ENCODE measurements at regions not wholly inside any gene's neighbourhood (a gene's known extent, or its start where the extent isn't known, plus 50 kb on each side); places are given as distances from the start of the nearest gene placed in this dataset.

GRCh38 chr4:128463006-128463405 lies 175.4 kb upstream of the PGRMC2 start:
- intact Hi-C loops (cut with micrococcal nuclease; ENCODE audit: unreplicated experiment): no loop called here
- H3K36me3 Mint-ChIP-seq (ENCODE audit: insufficient read depth, unreplicated experiment): no peaks in the 10 kb centered on the region
- no peaks in the 10 kb centered on the region for H3K27me3 ChIP-seq (replicated peaks; ENCODE audit: control insufficient read depth, insufficient read depth, low read length)
- no peak overlapping the region for H3K4me3 ChIP-seq (ENCODE audit: low read depth, low read length)
- H3K4me1 Mint-ChIP-seq (ENCODE audit: low read depth, unreplicated experiment): no peaks in the 10 kb centered on the region
- BruUV-seq (replicated peaks): no TSS peak
- H3K27ac Mint-ChIP-seq (ENCODE audit: unreplicated experiment): no peak overlapping the region
- CTCF ChIA-PET: no interaction called here
- POLR2A ChIA-PET: no interaction called here
- H3K9me3 Mint-ChIP-seq (ENCODE audit: unreplicated experiment): no peaks in the 10 kb centered on the region
- no peak overlapping the region for H3K4me3 Mint-ChIP-seq (ENCODE audit: unreplicated experiment)
- no peaks in the 10 kb centered on the region for H3K27me3 Mint-ChIP-seq (ENCODE audit: insufficient read depth, unreplicated experiment)
- no peaks in the 10 kb centered on the region for H3K4me1 ChIP-seq
- no peaks in the 10 kb centered on the region for H3K36me3 ChIP-seq (ENCODE audit: control insufficient read depth, insufficient read depth, low read length)
- DNase-seq: no peak
- TF ChIP-seq CTCF (IDR thresholded peaks at IDR 0.05; ENCODE audit: insufficient read depth in 1 of 2, low read depth in 1 of 2, low read length in 1 of 2, severe bottlenecking in 1 of 2, unreplicated experiment in 1 of 2): no peak
- H3K9me3 ChIP-seq: no peaks in the 10 kb centered on the region

- Mint-ChIP-seq H3K4me1 (ENCODE audit: low read depth, unreplicated experiment) (no peaks in the 10 kb centered on the region), H3K27me3 (ENCODE audit: insufficient read depth, unreplicated experiment) (no peaks in the 10 kb centered on the region), H3K4me3 (ENCODE audit: unreplicated experiment) (no peak overlapping the region), H3K9me3 (ENCODE audit: unreplicated experiment) (no peaks in the 10 kb centered on the region), H3K36me3 (ENCODE audit: insufficient read depth, unreplicated experiment) (no peaks in the 10 kb centered on the region), H3K27ac (ENCODE audit: unreplicated experiment) (no peak overlapping the region)
- Histone ChIP-seq H3K27me3 (replicated peaks; ENCODE audit: control insufficient read depth, insufficient read depth, low read length) (no peaks in the 10 kb centered on the region), H3K36me3 (ENCODE audit: control insufficient read depth, insufficient read depth, low read length) (no peaks in the 10 kb centered on the region), H3K4me1 (no peaks in the 10 kb centered on the region), H3K9me3 (no peaks in the 10 kb centered on the region), H3K4me3 (ENCODE audit: low read depth, low read length) (no peak overlapping the region)
- no TSS peak for BruUV-seq (replicated peaks)
- no peak for TF ChIP-seq CTCF (IDR thresholded peaks at IDR 0.05; ENCODE audit: insufficient read depth in 1 of 2, low read depth in 1 of 2, low read length in 1 of 2, severe bottlenecking in 1 of 2, unreplicated experiment in 1 of 2)
- DNase-seq: no peak
- CTCF ChIA-PET: interaction anchor here (0.6 kb wide), 1 partner anchor 347 kb away, joined by 4 read pairs; the partner anchor contains the start of gene JADE1
- POLR2A ChIA-PET: no interaction called here
- intact Hi-C loops (cut with micrococcal nuclease; ENCODE audit: unreplicated experiment): no loop called here
These were observed 174.6 kb upstream of the PGRMC2 start for GRCh38 chr4:128462103-128462783.

- H3K9me3 Mint-ChIP-seq (ENCODE audit: unreplicated experiment): no peaks in the 10 kb centered on the region
- ChIA-PET CTCF (no interaction called here), POLR2A (no interaction called here)
- H3K27ac Mint-ChIP-seq (ENCODE audit: unreplicated experiment): no peak overlapping the region
- no peaks in the 10 kb centered on the region for H3K4me1 ChIP-seq
- no peaks in the 10 kb centered on the region for H3K27me3 Mint-ChIP-seq (ENCODE audit: insufficient read depth, unreplicated experiment)
- no peak for TF ChIP-seq CTCF (IDR thresholded peaks at IDR 0.05; ENCODE audit: insufficient read depth in 1 of 2, low read depth in 1 of 2, low read length in 1 of 2, severe bottlenecking in 1 of 2, unreplicated experiment in 1 of 2)
- no peaks in the 10 kb centered on the region for H3K36me3 ChIP-seq (ENCODE audit: control insufficient read depth, insufficient read depth, low read length)
- H3K36me3 Mint-ChIP-seq (ENCODE audit: insufficient read depth, unreplicated experiment): no peaks in the 10 kb centered on the region
- no peaks in the 10 kb centered on the region for H3K4me1 Mint-ChIP-seq (ENCODE audit: low read depth, unreplicated experiment)
- no peak for DNase-seq
- H3K4me3 ChIP-seq (ENCODE audit: low read depth, low read length): no peak overlapping the region
- H3K4me3 Mint-ChIP-seq (ENCODE audit: unreplicated experiment): no peak overlapping the region
- no TSS peak for BruUV-seq (replicated peaks)
- H3K27me3 ChIP-seq (replicated peaks; ENCODE audit: control insufficient read depth, insufficient read depth, low read length): no peaks in the 10 kb centered on the region
- intact Hi-C loops (cut with micrococcal nuclease; ENCODE audit: unreplicated experiment): no loop called here
- H3K9me3 ChIP-seq: no peaks in the 10 kb centered on the region
These were observed 173.9 kb upstream of the PGRMC2 start for GRCh38 chr4:128461291-128462102.

All from Caco-2 (cell line).